SK-N-MC (cell line): ENCODE measurements at regions not wholly inside any gene's neighbourhood (a gene's known extent, or its start where the extent isn't known, plus 50 kb on each side); places are given as distances from the start of the nearest gene placed in this dataset.

Experiments
- EZH2 ChIP-seq: fragments of 200-600 bp; sonication (generic); IDR thresholded peaks from one replicate; pipeline ENCODE4 v1.6.1; 2017; ENCODE audit warnings: antibody characterized with exemption
- FOXP2 ChIP-seq: optimal IDR thresholded peaks from 2 replicates; pipeline ENCODE3; 2011; ENCODE audit warnings: mild to moderate bottlenecking, moderate library complexity; ENCODE audit not compliant: insufficient read depth; ENCODE audit errors: extremely low read length, control extremely low read depth
- POLR2AphosphoS5 ChIP-seq: IDR thresholded peaks from 2 replicates; pipeline ENCODE4 v1.6.1; 2012; ENCODE audit warnings: mild to moderate bottlenecking, low read depth, low read length, borderline replicate concordance

DNA sequence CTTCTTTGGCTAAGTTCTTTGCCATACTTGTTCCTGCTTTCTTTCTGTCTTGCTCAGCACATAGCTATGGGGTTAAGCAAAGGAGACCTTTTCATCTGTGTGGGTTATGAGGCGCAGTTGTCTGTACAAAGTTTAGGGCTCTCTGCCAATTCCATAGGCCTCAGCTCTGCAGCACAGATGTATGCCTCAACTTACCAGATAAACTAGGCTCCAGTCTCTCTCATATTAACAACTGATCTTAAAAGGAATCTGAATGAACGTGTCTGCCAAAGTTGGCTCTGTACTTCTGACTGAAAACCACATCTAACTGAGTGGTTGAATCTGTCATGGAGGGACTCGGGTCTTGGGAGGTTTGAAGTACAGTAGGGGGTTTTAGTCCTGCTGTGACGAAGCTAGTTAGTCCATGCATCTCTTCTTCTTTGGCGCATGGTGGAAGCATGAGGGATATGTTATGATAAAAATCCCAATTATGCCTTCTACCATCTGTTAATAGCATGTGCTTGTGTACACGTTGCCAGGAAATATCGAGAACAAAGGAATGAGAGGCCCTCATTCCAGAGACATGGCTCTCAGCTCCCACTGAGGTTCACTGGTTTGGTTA is 114.6 kb upstream of the TSC22D2 start:
- no peak for TF ChIP-seq POLR2AphosphoS5
- TF ChIP-seq EZH2 = no peak
- no peak for TF ChIP-seq FOXP2
